COR-L47 (cell line): ENCODE measurements at regions not wholly inside any gene's neighbourhood (a gene's known extent, or its start where the extent isn't known, plus 50 kb on each side); places are given as distances from the start of the nearest gene placed in this dataset.
A peak's percentile ranks its signal among the peaks of the same experiment; 100 is the strongest.
"Not testable (repeated sequence)": the region's sequence is repeated elsewhere in the genome, so short reads cannot be mapped to it uniquely, and the experiment has no call there.

Experiments used
- DNase-seq: peaks from one replicate; lab custom pipeline; 2025; lab: John Stamatoyannopoulos, UW

DNA sequence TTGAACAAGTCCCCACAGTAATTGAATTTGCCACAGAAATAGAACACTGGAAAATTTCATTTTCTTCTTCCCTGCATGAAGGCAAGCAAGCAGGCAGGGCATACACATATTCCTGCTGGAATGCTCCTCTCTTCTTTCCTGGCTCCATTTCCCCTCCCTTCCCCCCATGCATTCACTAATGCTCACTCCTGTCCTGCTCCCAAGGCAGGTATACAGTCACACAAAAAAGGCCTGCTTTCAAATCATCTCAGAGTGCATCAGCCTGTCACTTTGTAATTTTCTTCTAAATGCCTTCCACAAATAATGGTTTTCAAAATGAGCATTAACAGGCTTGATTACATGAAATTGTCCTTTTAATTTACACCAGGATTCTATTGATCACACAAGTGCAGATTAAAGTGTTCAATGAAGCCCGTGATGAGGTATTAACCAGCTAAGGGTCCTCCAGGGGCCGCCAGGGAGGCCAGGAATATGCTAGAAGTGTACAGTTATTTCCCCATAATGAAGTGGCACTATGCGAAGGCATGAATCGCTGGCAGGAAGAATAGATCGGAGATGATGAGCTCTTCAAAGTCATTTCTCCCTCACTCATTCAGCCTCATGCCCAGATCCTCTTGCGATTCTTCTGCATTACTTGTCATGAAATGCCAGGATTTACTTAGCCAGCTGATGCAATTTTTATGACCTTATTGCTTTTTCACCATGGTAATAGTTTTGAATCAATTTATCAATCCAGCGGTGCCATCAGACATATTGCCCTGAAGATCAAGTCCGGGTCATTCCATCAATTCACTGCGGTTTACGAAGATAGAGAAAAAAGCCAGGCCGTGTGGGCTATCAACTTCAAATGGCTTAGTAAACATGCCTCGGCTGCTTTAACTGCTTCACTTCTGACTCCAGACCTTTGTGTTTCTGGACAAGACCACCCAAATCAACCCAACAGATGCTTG, 243.5 kb downstream of the GPAT3 start:
- DNase-seq: no peak

DNA sequence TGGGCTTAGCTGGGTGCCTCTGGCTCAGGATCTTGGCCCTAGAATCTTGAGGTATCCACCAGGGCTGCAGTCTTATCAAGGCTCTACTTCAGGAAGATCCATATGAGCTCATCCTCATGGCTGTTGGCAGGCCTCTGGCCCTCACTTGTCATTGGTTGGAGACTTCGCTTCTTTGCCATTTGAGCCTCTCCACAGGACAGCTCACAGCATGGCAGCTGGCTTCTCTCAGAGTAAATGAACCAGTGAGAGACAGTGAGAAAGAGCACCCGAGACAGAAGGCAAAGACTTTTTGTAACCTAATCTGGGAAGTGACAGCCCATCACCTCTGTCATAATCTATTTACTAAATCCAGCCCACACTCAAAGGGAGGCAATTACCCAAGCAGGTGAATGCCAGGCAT, 236.8 kb downstream of the GPAT3 start:
- DNase-seq: no peak

DNA sequence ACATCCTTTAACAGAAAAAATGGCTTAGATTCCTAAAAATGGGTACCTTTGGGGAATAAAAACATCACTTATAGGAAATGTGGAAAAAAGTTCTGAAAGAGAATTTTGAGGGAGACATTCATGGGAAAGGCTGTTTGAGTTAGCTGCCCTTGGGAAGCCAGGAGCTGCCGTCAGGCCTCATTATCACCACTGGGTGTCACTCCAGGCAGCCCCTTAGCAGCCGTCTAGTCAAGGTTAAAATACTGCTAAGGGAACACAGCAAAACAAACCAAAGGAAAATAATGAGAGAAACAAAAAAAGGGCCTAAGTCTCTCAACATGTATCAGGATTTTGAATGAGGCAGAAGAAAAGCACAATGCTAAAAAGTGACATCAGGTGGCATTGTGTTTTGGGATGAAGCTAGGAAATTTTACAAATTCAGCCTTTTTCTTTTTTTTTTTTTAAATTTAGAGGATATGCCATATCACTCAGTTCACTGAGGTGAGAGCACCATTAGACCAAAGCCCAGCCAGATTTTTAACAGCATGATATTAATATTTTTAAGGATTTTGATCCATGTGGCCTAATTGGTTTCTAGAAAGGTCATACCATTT, 235.3 kb downstream of the GPAT3 start:
- DNase-seq: peak; percentile 16

DNA sequence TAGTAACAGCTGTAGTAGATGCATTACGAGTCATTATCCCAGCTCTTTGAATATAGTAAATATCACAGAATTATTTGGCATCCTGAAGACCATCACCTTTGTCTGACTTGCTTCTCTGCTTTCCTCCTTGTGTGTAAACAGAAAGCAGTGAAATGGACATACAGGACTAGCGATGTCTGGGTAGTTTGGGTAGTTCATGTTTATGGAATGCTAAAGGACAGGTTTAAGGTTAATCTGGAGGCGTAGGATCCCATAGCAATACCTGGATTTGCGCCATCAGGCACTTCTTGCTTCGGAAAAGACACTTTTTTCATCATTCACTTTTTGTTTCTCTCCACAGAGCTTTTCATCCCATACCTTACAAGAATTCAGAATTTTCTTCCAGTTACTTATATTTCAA, 232.2 kb downstream of the GPAT3 start:
- no peak for DNase-seq

DNA sequence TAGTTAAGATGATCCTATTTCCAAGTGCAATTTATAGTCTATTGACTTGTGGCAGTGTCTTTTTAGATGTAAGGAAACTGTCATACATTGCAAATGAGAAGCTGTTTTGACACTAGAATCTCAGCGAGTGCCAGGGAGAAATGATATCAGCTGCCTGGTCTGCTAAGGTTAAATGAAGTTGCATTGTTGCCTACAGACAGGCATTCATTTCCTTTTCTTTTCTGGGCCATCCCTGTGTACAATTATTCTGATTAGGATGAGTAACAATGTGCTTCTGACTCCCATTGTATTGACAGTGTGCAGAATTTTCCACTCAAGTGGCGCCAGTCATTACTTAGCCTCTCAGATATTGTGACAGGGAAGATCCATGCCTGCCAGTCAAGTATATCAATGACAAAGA, 231.2 kb downstream of the GPAT3 start:
- no peak for DNase-seq

DNA sequence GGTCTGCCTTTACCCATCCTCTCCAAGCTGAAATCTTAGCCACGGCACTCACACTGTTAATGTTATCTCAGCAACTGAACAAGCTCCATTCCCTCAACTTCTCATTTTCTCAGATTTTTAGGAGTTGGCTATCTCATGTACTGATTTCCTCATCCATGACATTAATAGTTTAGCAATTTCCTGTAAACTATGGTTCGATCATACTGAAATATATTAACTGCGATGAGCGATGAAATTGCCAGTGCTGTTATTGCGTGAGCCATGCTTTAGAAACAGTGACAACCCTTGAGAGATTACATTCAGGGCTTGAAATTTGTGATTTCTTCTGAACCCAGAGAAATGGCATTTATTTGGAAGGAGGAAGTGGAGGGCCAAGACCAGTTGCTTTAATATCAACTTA, 223.7 kb downstream of the GPAT3 start:
- no peak for DNase-seq

DNA sequence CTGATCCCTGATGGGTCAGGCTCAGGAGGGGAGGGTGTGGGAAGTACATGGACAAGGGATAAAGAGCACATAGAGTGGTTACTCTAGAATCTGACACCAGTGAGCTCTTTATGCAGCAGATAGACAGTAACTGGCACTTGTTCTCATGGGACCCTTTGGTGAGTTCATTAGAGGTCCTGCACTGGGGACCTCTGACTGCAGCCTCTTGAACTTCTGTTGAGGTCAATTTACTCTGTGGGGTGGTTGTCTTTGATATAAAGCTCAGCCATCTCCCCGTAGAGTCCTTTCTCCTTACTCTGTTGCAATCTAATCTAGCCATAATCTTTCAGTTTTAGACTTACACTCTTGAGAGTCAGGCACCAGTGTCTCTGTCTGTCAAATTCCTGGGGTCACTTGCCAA, 222.4 kb downstream of the GPAT3 start:
- DNase-seq: no peak

DNA sequence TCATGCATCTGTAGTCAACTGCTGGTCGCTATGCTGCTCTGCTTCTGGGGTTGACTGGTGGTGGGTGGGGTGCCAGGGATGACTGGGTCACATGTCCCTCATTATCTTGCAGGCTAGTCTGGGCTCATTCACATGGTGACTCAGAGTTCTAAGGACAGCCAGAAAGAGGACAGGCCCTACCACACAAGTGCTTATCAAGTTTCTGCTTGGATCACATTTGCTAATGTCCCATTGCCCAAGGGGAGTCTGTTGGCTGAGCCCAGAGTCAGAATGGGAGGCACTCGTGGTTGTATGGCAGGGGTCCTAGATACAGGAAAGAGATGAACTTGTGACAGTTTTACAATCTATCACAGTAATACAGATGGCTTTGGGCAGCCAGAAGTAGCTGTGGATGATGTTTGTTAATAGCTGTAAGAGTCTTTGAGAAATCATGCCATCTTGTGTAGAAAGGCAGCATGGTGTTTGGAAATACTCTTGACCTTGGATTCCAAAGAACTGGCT, 221.3 kb downstream of the GPAT3 start:
- DNase-seq: no peak

DNA sequence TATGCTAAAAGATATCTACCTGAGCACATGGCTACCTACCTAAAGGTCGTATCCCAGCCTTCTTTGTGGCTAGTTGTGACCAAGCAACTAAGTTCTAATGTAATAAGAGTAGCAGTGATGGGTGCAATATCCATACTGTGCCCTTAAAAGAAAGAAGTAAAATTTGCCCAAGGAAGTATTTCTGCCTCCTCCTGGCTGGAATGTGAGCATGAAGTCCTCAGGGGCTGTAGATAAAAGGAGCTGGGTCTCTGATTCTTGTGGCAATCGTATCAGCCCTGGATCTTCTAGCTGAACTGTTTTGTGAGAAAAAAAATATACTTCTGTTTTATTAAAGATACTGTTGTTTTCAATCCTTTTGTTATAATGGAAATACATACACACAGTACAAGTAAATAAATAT, 217.4 kb downstream of the GPAT3 start:
- DNase-seq: no peak

DNA sequence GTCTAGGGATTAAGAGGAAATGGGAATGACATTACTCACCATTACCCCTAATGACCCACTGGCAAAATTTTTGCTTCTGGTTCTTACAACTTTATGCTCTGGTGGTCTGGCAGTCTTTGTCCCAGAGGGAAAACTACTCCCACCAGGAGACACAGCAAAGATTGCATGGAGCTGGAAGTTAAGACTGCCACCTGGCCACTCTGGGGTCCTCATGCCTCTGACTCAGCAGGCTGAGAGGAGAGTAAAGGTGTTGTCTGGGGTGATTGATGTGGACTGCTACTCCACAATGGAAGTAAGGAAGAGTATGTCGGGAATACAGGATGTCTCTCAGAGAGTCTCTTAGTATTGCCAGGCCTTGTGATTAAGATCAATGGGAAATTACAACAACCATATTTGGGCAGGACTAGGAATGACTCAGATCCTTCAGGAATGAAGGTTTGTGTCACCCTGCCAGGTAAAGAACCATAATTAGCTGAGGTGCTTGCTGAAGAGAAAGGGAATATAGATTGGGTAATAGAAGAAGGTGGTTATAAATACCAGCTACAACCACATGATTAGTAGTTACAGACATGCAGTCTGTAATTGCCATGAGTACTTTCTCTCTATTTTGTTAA, 215.5 kb downstream of the GPAT3 start:
- no peak for DNase-seq

DNA sequence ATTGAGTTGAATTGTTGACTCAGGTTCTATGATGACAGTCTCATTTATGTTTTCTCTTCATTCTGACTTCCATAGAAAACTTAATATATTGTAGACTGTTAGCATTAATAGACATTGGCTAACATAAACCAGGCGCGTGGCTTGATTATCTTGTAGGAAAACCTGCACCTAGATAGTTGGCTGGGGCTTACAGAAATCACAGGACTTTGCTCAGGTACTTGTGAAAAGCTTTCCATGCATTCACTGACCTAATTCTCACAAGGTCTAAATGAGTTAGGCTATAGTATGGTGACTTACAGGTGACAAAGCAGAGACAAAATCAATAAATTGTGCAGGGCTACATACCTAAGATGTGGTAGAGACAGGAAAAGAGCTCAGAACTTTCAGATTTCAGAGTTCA, 212.8 kb downstream of the GPAT3 start:
- no peak for DNase-seq

DNA sequence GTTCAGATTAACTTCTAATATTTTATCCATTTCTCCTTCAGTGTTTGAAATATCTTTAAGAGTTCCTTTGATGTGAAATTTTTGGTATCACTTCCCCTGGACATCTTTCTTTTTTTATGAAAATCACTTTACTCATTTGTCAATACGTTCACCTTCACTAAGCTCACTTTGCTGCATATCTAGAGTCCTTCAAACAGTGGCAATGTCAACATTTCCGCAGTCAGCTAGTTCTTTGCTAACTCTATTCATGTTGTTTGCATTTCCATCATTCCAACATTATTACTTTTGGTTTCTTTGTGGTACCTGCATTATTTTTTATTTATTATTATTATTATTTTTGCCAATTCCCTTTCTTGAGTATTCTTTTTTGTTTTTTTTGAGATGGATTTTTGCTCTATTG, 203.0 kb downstream of the GPAT3 start:
- DNase-seq: no peak

DNA sequence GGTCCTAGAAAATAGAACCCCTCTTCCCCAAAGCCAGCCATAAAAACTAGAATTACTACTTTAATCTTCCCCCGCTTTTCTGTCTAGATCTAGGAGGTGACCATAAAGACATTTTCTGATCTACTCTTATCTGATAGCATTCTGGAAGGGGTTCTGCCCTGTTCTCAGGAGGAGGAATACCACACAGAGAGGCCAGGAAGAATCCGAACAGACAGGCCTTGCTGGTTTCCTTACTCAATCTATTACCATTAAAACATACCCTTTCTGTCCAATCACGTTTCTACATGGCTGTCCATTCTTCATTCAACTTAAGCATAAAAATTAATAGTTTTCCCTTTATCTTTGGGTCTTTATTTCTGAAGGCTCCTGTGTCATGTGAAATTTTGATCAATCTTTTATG, 198.7 kb downstream of the GPAT3 start:
- DNase-seq: no peak

DNA sequence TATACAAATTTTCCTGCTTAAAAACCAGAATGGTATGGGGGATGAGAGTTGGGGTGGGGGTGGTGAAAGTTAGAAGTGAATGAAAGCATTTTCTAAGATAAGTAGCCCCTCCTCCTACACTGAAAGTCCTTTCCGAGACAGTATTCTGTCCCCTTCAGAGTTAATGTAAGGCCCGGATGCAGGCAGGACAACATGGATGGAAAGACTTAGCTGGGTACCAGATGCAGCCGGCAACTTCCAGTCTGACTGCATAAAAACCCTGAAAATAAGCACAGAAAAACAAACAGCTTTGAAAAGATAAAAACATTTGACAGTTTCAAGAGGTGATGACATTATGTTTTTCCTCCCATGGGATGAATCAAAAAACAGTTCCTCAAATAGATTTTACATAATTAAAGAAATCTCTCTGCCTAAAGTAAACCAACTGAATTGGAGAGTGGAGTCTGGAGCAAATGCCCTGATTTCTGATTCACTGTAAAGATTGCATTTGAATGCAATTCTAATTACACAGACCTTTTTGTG, 196.3 kb downstream of the GPAT3 start:
- no peak for DNase-seq

DNA sequence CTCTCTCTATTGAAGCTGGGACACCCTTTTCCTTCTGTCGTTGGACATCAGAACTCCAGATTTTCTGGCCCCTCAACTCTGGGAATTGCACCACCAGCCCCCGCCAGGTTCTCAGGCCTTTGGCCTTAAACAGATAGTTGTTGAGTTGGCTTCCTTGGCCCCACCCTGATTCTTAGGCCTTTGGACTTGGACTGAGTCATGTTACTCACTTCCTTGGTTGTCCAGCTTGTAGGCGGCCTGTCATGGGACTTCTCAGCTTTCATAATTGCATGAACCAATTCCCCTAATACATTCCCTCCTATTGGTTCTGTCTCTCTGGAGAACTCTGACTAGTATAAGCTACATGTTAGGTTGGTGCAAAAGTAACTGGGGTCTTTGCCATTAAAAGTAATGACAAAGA, 195.7 kb downstream of the GPAT3 start:
- DNase-seq: no peak

DNA sequence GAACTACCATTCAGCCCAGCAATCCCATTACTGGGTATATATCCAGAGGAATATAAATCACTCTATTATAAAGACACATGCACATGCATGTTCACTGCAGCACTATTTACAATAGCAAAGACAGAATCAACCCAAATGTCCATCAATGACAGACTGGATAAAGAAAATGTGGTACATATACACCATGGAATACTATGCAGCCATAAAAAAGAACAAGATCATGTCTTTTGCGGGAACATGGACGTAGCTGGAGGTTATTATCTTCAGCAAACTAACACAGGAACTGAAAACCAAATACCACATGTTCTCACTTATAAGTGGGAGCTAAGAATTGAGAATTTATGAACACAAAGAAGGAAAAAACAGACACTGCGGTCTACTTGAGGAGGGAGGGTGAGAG, 195.1 kb downstream of the GPAT3 start:
- not testable (repeated sequence) for DNase-seq

DNA sequence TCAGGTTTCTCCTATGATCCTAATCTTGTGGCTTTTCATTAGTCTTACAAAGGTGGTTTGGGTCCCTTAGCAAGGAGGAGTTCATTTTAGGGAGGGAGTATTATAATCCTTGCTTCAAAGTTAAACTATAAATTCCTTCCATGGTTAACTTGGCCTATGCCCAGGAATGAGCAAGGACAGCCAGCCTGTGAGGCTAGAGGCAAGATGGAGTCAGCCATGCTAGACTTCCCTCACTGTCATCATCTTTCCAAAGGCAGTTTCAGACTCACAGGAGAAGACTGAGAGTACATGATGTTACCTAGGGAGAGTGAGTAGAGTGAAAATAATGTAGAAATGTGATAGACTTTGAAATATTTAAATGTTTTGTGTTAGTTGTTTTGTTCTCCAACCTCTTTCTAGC, 192.3 kb downstream of the GPAT3 start:
- no peak for DNase-seq

DNA sequence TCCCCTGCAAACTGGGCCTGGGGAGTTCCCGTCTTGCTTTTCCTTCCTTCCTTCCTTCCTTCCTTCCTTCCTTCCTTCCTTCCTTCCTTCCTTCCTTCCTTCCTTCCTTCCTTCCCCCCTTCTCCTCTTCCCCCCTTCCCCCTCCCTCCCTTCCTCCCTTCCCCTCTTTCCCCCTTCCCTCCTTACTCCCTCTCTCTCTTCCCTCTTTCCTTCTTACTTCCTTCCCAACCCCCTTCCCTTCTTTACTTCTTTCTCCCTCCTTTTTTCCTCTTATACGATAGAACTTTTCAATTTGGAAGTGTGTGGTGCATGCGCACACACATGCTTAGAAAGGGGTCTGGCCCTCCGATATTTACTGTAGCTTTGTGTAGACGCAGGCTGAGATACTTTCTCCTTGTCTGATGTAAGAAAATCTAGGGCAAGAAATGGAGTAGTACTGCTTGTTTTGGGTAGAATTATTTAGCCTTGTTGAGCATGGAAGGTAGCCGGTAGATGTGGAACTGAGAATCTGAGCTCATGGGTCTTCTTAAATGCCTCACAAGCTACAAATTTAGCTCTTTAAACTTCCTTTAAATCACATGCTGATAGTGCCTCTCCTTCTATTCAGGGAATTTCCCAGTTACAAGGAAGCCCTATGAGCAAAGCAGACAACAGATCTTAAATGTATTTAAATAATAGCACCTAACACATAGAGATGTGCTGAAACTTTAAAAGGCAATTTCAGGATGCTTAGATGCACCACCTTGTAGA, 189.6 kb downstream of the GPAT3 start:
- no peak for DNase-seq

DNA sequence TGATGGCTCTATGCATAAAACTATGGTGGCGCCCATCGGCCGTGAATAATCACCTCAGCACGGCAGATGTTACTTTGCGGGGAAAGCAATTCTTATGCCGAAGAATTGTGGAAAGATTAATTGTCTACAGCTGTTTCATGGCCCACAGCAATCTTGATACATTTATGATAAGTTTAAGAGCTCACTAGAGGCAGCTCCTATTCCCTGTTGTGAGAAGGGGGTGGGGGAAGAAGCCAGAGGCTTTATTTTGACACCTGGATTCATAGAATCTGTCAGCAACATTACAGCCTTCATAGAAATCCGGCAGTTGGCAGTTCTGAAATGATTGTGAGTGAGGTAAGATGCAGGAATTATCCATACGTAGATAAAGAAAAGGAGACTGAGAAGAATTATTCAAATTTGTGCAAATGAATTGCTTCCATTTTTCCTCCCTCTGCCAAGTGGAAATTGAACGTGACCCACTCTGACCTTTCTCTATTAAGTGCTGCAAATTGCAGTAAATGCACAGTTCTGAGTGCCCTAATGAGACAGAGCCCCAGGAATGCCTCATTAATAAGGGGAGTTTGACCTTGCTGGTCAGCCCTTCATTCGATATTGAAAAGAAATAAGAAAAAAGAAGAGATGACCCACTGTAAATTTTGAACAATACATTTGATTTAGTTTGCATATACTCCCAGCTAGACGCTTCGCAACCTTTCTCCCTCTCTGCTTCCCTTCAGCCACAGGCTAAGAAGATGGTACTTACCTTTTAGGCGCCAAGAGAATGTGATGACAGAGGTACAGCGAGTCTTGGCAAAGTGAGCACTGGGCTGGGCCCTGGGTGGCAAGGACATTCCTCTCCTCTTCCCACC, 188.8 kb downstream of the GPAT3 start:
- no peak for DNase-seq

DNA sequence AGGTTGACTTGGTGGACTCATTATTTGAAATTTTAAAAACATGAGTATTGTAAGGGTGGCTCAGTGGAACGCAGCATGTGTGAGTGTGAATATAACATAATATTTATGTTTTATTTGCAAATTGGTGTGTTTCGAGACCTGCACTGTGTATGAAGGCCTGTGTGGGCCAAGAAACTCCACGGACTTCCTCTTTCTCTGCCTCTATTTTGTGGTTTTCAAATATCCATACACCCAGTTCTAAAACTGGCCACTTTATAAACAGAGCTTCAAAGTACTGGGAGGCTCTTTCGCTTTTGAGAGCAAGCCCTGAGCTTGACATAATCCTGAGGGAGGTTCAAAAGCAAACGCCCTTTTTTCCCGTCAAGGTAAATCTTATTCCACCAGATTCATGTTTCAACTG, 187.7 kb downstream of the GPAT3 start:
- DNase-seq: no peak

DNA sequence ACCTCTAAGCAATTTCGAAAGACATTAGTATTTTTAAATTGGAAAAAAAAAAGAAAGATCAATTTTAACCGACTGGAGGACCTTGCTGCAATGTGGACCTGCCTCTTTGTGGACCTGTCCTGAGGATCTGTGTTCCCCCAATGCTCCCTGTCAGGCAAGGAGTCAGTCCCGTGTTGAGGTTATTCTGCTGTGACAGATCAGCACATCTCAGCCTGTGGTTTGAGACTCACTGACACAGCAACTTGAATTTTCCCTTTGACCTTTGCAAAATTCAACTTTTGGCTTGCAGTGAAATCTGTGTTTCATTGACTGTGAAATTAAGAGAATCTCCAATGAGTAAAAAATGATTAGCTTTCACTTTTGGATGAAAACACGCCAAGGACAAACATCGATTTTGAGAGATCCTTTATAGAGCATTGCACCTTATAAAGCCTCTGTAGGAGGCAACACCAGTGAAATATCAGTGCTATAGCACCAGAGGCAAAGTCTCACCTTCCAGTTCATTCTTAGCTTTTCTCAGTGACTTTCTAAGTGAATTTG, 186.9 kb downstream of the GPAT3 start:
- no peak for DNase-seq
